Neural cell (in vitro differentiated cells): ENCODE measurements at regions not wholly inside any gene's neighbourhood (a gene's known extent, or its start where the extent isn't known, plus 50 kb on each side); places are given as distances from the start of the nearest gene placed in this dataset.

Source experiments
- H2AFZ ChIP-seq: fragments of 200-600, 300-800 bp; sonication (generic), shearing (Covaris generic); 2 replicates; pipeline ENCODE4 v1.6.0; 2014; ENCODE audit warnings: low read depth, mild to moderate bottlenecking, antibody characterized with exemption, low read length, moderate library complexity
- H3F3A ChIP-seq: fragments of 200-600 bp; shearing (Covaris generic); 2 replicates; pipeline ENCODE4 v1.6.1; 2016; ENCODE audit warnings: mild to moderate bottlenecking, moderate library complexity, mixed read lengths, antibody characterized with exemption, low read length; ENCODE audit not compliant: insufficient read depth, poor library complexity, severe bottlenecking
- H3K27ac ChIP-seq: fragments of 200-600, 300-800 bp; sonication (generic), shearing (Covaris generic); 2 replicates; pipeline ENCODE4 v1.5.1; 2014; ENCODE audit warnings: mild to moderate bottlenecking, low read length, moderate library complexity
- H3K27me3 ChIP-seq: fragments of 300-800, 200-600 bp; sonication (generic), shearing (Covaris generic); 2 replicates; pipeline ENCODE4 v1.6.0; 2014; ENCODE audit warnings: mild to moderate bottlenecking, low read depth, low read length, moderate library complexity; ENCODE audit not compliant: insufficient read depth
- H3K36me3 ChIP-seq: fragments of 300-800, 200-600 bp; sonication (generic), shearing (Covaris generic); 2 replicates; pipeline ENCODE4 v1.5.1; 2014; ENCODE audit warnings: mild to moderate bottlenecking, antibody characterized with exemption, low read length, moderate library complexity; ENCODE audit not compliant: insufficient read depth
- H3K4me2 ChIP-seq: fragments of 300-800, 200-600 bp; sonication (generic), shearing (Covaris generic); 2 replicates; pipeline ENCODE4 v1.6.0; 2014; ENCODE audit warnings: mild to moderate bottlenecking, low read length
- H3K4me3 ChIP-seq: fragments of 300-800, 200-600 bp; sonication (generic), shearing (Covaris generic); 2 replicates; pipeline ENCODE4 v1.5.1; 2014; ENCODE audit warnings: mild to moderate bottlenecking, low read length, moderate library complexity
- H3K79me2 ChIP-seq: fragments of 200-600 bp; shearing (Covaris generic); replicated peaks from 2 replicates; pipeline ENCODE4 v1.6.0; 2014; ENCODE audit warnings: mild to moderate bottlenecking, low read length, moderate library complexity; ENCODE audit not compliant: insufficient read depth
- H3K9ac ChIP-seq: fragments of 300-800, 200-600 bp; sonication (generic), shearing (Covaris generic); 2 replicates; pipeline ENCODE4 v1.6.1; 2016; ENCODE audit warnings: mild to moderate bottlenecking, low read length, mixed read lengths
- H3K9me2 ChIP-seq: fragments of 200-600 bp; shearing (Covaris generic); 2 replicates; pipeline ENCODE4 v1.6.1; 2016; ENCODE audit warnings: mild to moderate bottlenecking, low read length, mixed read lengths; ENCODE audit not compliant: insufficient read depth
- H3K9me3 ChIP-seq: fragments of 200-600, 300-800 bp; sonication (generic), shearing (Covaris generic); 2 replicates; pipeline ENCODE4 v1.6.1; 2016; ENCODE audit warnings: mild to moderate bottlenecking, mixed run types, low read length, moderate library complexity, mixed read lengths
- H4K20me1 ChIP-seq: fragments of 200-600 bp; shearing (Covaris generic); 2 replicates; pipeline ENCODE4 v1.6.1; 2016; ENCODE audit warnings: mild to moderate bottlenecking, mixed run types; ENCODE audit not compliant: insufficient read depth
- EP300 ChIP-seq: fragments of 450-650 bp; conservative IDR thresholded peaks from 2 replicates; pipeline ENCODE4 v1.6.1; 2014; ENCODE audit warnings: antibody characterized with exemption, mild to moderate bottlenecking, moderate library complexity; ENCODE audit not compliant: poor library complexity, severe bottlenecking
- EZH2 ChIP-seq: fragments of 200-600, 300-800 bp; shearing (Covaris generic), sonication (generic); IDR thresholded peaks from 2 replicates; pipeline ENCODE4 v1.6.1; 2014; ENCODE audit warnings: antibody characterized with exemption, low read length, borderline replicate concordance, mild to moderate bottlenecking; ENCODE audit not compliant: insufficient read depth, poor library complexity, severe bottlenecking
- MXI1 ChIP-seq: fragments of 450-650 bp; conservative IDR thresholded peaks from 2 replicates; pipeline ENCODE4 v1.6.1; 2014; ENCODE audit warnings: antibody characterized with exemption, mild to moderate bottlenecking; ENCODE audit not compliant: poor library complexity, severe bottlenecking
- POLR2AphosphoS5 ChIP-seq: IDR thresholded peaks from 2 replicates; pipeline ENCODE4 v1.6.1; 2012
- RAD21 ChIP-seq: fragments of 450-650 bp; conservative IDR thresholded peaks from 2 replicates; pipeline ENCODE4 v1.6.1; 2014; ENCODE audit warnings: antibody characterized with exemption, mild to moderate bottlenecking, moderate library complexity
- SMC3 ChIP-seq: fragments of 450-650 bp; conservative IDR thresholded peaks from 2 replicates; pipeline ENCODE4 v1.6.1; 2014; ENCODE audit warnings: antibody characterized with exemption, mild to moderate bottlenecking, moderate library complexity; ENCODE audit not compliant: poor library complexity
- TAF1 ChIP-seq: IDR thresholded peaks from 2 replicates; pipeline ENCODE4 v1.6.1; 2012; ENCODE audit warnings: low read depth
- TF ChIP-seq, protein P1 (sequence below): IDR thresholded peaks from 2 replicates; pipeline ENCODE4 v1.6.1; 2012; ENCODE audit warnings: borderline replicate concordance
- TF ChIP-seq, protein P2 (sequence below): fragments of 450-650 bp; IDR thresholded peaks from 2 replicates; pipeline ENCODE4 v1.5.1; 2014; ENCODE audit warnings: antibody characterized with exemption, mild to moderate bottlenecking, moderate library complexity; ENCODE audit not compliant: poor library complexity, severe bottlenecking

DNA sequence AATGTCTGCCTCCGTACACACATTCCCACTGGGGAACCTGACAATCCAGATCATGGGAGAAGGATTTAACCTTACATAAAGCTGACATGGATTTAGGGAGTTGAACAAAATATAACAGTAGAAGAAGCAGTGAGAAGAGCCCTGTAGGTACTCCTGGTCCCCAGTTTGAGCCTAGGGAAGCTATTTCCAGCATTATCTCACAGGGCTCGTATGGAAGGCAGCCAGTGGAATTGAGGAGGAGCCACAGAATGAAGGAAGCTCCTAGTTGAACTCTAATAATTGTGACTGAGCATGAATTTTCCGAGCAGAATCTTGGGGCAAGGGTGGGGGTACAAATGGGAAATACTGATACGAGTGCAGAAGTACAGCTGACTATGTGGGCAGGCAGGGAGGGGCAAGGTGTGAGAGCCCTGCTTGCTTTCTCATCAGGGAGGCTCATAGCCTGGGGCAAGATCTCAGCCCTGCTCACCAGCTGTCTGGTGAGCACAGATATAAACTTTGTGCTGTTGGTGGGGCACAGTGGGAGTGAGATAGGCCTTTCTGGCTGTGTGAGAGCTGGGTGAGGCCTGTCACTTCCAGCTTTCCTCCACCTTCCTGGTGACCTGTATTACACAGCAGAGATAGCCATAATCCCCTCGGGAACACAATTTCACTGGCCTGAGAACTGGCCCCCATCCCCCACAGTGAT is 290.7 kb upstream of the IL12B start:
- H2AFZ ChIP-seq = no peak overlapping the region
- H3K9me3 ChIP-seq = no peaks in the 10 kb centered on the region
- H3K4me3 ChIP-seq = no peak overlapping the region
- H3K27me3 ChIP-seq = no peaks in the 10 kb centered on the region
- H3K27ac ChIP-seq = no peak overlapping the region
- TF ChIP-seq, protein P1, sequence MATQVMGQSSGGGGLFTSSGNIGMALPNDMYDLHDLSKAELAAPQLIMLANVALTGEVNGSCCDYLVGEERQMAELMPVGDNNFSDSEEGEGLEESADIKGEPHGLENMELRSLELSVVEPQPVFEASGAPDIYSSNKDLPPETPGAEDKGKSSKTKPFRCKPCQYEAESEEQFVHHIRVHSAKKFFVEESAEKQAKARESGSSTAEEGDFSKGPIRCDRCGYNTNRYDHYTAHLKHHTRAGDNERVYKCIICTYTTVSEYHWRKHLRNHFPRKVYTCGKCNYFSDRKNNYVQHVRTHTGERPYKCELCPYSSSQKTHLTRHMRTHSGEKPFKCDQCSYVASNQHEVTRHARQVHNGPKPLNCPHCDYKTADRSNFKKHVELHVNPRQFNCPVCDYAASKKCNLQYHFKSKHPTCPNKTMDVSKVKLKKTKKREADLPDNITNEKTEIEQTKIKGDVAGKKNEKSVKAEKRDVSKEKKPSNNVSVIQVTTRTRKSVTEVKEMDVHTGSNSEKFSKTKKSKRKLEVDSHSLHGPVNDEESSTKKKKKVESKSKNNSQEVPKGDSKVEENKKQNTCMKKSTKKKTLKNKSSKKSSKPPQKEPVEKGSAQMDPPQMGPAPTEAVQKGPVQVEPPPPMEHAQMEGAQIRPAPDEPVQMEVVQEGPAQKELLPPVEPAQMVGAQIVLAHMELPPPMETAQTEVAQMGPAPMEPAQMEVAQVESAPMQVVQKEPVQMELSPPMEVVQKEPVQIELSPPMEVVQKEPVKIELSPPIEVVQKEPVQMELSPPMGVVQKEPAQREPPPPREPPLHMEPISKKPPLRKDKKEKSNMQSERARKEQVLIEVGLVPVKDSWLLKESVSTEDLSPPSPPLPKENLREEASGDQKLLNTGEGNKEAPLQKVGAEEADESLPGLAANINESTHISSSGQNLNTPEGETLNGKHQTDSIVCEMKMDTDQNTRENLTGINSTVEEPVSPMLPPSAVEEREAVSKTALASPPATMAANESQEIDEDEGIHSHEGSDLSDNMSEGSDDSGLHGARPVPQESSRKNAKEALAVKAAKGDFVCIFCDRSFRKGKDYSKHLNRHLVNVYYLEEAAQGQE = no peak
- TF ChIP-seq MXI1 (no peak), EP300 (no peak), SMC3 (no peak), POLR2AphosphoS5 (no peak), RAD21 (no peak), EZH2 (no peak), TAF1 (no peak)
- TF ChIP-seq, protein P2, sequence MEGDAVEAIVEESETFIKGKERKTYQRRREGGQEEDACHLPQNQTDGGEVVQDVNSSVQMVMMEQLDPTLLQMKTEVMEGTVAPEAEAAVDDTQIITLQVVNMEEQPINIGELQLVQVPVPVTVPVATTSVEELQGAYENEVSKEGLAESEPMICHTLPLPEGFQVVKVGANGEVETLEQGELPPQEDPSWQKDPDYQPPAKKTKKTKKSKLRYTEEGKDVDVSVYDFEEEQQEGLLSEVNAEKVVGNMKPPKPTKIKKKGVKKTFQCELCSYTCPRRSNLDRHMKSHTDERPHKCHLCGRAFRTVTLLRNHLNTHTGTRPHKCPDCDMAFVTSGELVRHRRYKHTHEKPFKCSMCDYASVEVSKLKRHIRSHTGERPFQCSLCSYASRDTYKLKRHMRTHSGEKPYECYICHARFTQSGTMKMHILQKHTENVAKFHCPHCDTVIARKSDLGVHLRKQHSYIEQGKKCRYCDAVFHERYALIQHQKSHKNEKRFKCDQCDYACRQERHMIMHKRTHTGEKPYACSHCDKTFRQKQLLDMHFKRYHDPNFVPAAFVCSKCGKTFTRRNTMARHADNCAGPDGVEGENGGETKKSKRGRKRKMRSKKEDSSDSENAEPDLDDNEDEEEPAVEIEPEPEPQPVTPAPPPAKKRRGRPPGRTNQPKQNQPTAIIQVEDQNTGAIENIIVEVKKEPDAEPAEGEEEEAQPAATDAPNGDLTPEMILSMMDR = no peak
- H3K4me2 ChIP-seq = no peak overlapping the region
- H3K36me3 ChIP-seq = no peaks in the 10 kb centered on the region
- no peak overlapping the region for H3K9ac ChIP-seq
- no peaks in the 10 kb centered on the region for H3F3A ChIP-seq
- H3K79me2 ChIP-seq = no peaks in the 10 kb centered on the region
- no peaks in the 10 kb centered on the region for H4K20me1 ChIP-seq
- H3K9me2 ChIP-seq = no peaks in the 10 kb centered on the region

DNA sequence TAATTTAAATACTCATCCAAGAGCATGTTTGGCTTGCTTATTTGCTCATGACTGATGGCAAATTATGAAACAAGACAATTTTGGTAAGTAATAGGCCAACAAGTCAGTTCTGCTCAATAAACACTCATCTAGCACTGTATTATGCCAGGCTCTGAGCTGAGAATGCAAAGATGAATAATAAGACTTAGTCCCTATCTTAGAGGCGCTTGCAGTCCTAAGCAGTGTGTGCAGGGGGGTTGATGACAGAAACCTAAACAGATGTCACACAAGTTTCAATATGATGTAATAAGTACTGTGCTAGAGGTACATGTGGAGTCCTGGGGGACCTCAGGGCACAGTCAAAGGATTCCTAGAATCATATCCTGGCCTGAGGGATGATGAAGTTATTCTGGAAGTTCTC is 287.6 kb upstream of the ADRA1B start:
- Histone ChIP-seq H3K27ac (no peak overlapping the region), H3K4me3 (no peak overlapping the region), H3K9me2 (no peaks in the 10 kb centered on the region), H3K79me2 (no peaks in the 10 kb centered on the region), H3K4me2 (no peak overlapping the region), H4K20me1 (no peaks in the 10 kb centered on the region), H3K36me3 (no peaks in the 10 kb centered on the region), H3F3A (no peaks in the 10 kb centered on the region), H2AFZ (no peak overlapping the region), H3K27me3 (no peaks in the 10 kb centered on the region), H3K9ac (no peak overlapping the region), H3K9me3 (no peaks in the 10 kb centered on the region)
- TF ChIP-seq, protein P1 = no peak
- no peak for TF ChIP-seq SMC3
- no peak for TF ChIP-seq POLR2AphosphoS5
- TF ChIP-seq TAF1 = no peak
- TF ChIP-seq EP300 = no peak
- TF ChIP-seq, protein P2 = no peak
- TF ChIP-seq MXI1 = no peak
- TF ChIP-seq EZH2 = no peak
- TF ChIP-seq RAD21 = no peak
